CD14-positive monocyte (primary cell): ENCODE measurements at regions not wholly inside any gene's neighbourhood (a gene's known extent, or its start where the extent isn't known, plus 50 kb on each side); places are given as distances from the start of the nearest gene placed in this dataset.

Experiments
- DNase-seq, 3 donors: peaks; one replicate each; pipeline ENCODE4 v3.0.0-alpha.2; 2011 to 2022
- H2AFZ ChIP-seq: 2 replicates; pipeline ENCODE4 v1.6.0; 2012; ENCODE audit warnings: mild to moderate bottlenecking, low read depth, low read length, inconsistent platforms; ENCODE audit not compliant: insufficient read depth, poor library complexity, severe bottlenecking
- H3K27ac ChIP-seq, 2 donors: 1 replicate in 1 of 2; 2 replicates in 1 of 2; pipeline ENCODE4 v1.5.1; 2012 to 2013; ENCODE audit warnings: low read length in 2 of 2, control low read depth in 1 of 2, inconsistent platforms in 1 of 2, low read depth in 1 of 2, mild to moderate bottlenecking in 1 of 2
- H3K27me3 ChIP-seq, 2 donors: one replicate each; pipeline versions ENCODE4 v1.6.0 to v1.6.1; 2011 to 2013; ENCODE audit warnings: low read length in 2 of 2; ENCODE audit not compliant: control insufficient read depth in 2 of 2, insufficient read depth in 2 of 2
- H3K36me3 ChIP-seq, 2 donors: replicated peaks in 1 of 2; 1 replicate in 1 of 2; 2 replicates in 1 of 2; pipeline versions ENCODE4 v1.5.1 to v1.6.1; 2012 to 2013; ENCODE audit warnings: low read length in 2 of 2, control low read depth in 1 of 2, inconsistent platforms in 1 of 2, mild to moderate bottlenecking in 1 of 2; ENCODE audit not compliant: insufficient read depth in 2 of 2, control insufficient read depth in 1 of 2
- H3K4me1 ChIP-seq, 2 donors: 1 replicate in 1 of 2; 2 replicates in 1 of 2; pipeline versions ENCODE4 v1.5.1 to v1.6.1; 2012 to 2013; ENCODE audit warnings: low read length in 2 of 2, control low read depth in 1 of 2, inconsistent platforms in 1 of 2, mild to moderate bottlenecking in 1 of 2, moderate library complexity in 1 of 2; ENCODE audit not compliant: insufficient read depth in 2 of 2, control insufficient read depth in 1 of 2
- H3K4me2 ChIP-seq: replicated peaks from 2 replicates; pipeline ENCODE3; 2012; ENCODE audit warnings: low read length, moderate library complexity, mild to moderate bottlenecking; ENCODE audit not compliant: poor library complexity, severe bottlenecking; ENCODE audit errors: extremely low read depth
- H3K4me3 ChIP-seq, 3 experiments: fragments of 200-600 bp in 1 of 3; sonication (generic) in 1 of 3; replicated peaks in 1 of 3; 1 replicate in 2 of 3; 2 replicates in 1 of 3; pipeline ENCODE4 v1.5.1; 2011 to 2013; ENCODE audit warnings: low read length in 3 of 3, mild to moderate bottlenecking in 3 of 3, control low read depth in 2 of 3, low read depth in 2 of 3, inconsistent platforms in 1 of 3, moderate library complexity in 1 of 3
- H3K79me2 ChIP-seq: 2 replicates; pipeline ENCODE4 v1.6.0; 2012; ENCODE audit warnings: mild to moderate bottlenecking, control low read depth, inconsistent platforms, low read length, moderate library complexity; ENCODE audit not compliant: insufficient read depth
- H3K9ac ChIP-seq: 2 replicates; pipeline ENCODE4 v1.6.0; 2017; ENCODE audit warnings: low read length, mild to moderate bottlenecking; ENCODE audit not compliant: insufficient read depth, poor library complexity, severe bottlenecking
- H3K9me3 ChIP-seq, 2 donors: replicated peaks in 1 of 2; 1 replicate in 1 of 2; 2 replicates in 1 of 2; pipeline versions ENCODE4 v1.5.1 to v1.6.1; 2012 to 2013; ENCODE audit warnings: low read length in 2 of 2, control low read depth in 1 of 2; ENCODE audit not compliant: control insufficient read depth in 1 of 2, insufficient read depth in 1 of 2
- H4K20me1 ChIP-seq: 2 replicates; pipeline ENCODE4 v1.6.0; 2012; ENCODE audit warnings: mild to moderate bottlenecking, low read length, control low read depth, moderate library complexity; ENCODE audit not compliant: insufficient read depth
- H3K27ac Mint-ChIP-seq, 7 donors: one replicate each; pipeline ENCODE4 v1.8.0; 2020; ENCODE audit warnings: mild to moderate bottlenecking in 7 of 7, mixed read lengths in 7 of 7, moderate library complexity in 6 of 7, inconsistent platforms in 2 of 7
- H3K27me3 Mint-ChIP-seq, 3 donors: one replicate each; pipeline ENCODE4 v1.8.0; 2021 to 2022; ENCODE audit warnings: low read depth in 3 of 3, mild to moderate bottlenecking in 3 of 3, mixed read lengths in 3 of 3, moderate library complexity in 3 of 3, inconsistent platforms in 1 of 3
- H3K36me3 Mint-ChIP-seq, 2 donors: one replicate each; pipeline ENCODE4 v1.8.0; 2020; ENCODE audit warnings: mixed read lengths in 2 of 2, inconsistent platforms in 1 of 2, mild to moderate bottlenecking in 1 of 2
- H3K4me1 Mint-ChIP-seq: one replicate; pipeline ENCODE4 v1.8.0; 2020; ENCODE audit warnings: mild to moderate bottlenecking, mixed read lengths
- H3K4me3 Mint-ChIP-seq, 2 donors: one replicate each; pipeline ENCODE4 v1.8.0; 2020; ENCODE audit warnings: mild to moderate bottlenecking in 2 of 2, mixed read lengths in 2 of 2, moderate library complexity in 1 of 2
- H3K9me3 Mint-ChIP-seq, 7 donors: one replicate each; pipeline ENCODE4 v1.8.0; 2020 to 2022; ENCODE audit warnings: mixed read lengths in 7 of 7, mild to moderate bottlenecking in 6 of 7, moderate library complexity in 6 of 7, inconsistent platforms in 2 of 7
- WGBS: methylation state at CpG from one replicate; pipeline ENCODE4 v1.1.5; 2013; ENCODE audit warnings: missing lambda C conversion rate; ENCODE audit not compliant: insufficient coverage; 5-methylcytosine and 5-hydroxymethylcytosine counted together
- intact Hi-C, 2 donors: fragments of 100-400 bp; cut with micrococcal nuclease; formaldehyde crosslinking; loops; one replicate each; pipeline versions ENCODE4 v1.15.0 to v1.15.1; 2023
- TF ChIP-seq, protein P1 (sequence below): fragments of 200-600 bp; IDR thresholded peaks from one replicate; pipeline ENCODE4 v1.8.0; 2022; ENCODE audit warnings: antibody characterized with exemption, mild to moderate bottlenecking

DNA sequence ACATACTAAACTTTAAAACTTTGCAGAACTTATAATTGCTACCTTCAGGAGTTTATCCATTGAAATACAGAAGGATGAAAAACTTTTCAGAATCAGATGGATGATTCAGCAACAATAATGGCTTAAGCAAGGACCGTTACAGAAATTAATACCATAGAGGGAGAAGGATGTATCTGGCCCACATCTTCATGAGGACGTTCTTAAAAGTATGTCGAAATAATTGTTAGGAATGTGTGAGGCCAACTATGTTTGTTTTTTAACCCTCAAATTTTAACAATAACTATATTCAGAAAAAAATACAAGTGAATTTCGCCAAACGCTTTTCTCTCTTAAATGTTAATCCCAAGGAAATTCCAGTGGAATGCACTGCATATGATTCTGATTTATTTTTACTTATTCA is 105.2 kb upstream of the EPHA3 start:
- no peaks in the 10 kb centered on the region for H3K79me2 ChIP-seq
- no peaks in the 10 kb centered on the region for H3K36me3 ChIP-seq
- Mint-ChIP-seq H3K9me3 (peaks cover 0 to 9% (median 2%) of the 10 kb centered on the region in 7 donors), H3K27me3 (peaks cover 0 to 2% (median 0%) of the 10 kb centered on the region in 3 donors), H3K27ac (no peak overlapping the region), H3K4me1 (no peaks in the 10 kb centered on the region), H3K36me3 (no peaks in the 10 kb centered on the region), H3K4me3 (no peak overlapping the region)
- H3K9me3 ChIP-seq = peaks cover 0 to 9% of the 10 kb centered on the region in 2 donors
- no peaks in the 10 kb centered on the region for H3K27me3 ChIP-seq
- H2AFZ ChIP-seq = no peak overlapping the region
- no peak overlapping the region for H3K27ac ChIP-seq
- H3K4me2 ChIP-seq = no peak overlapping the region
- DNase-seq = no peak
- H3K9ac ChIP-seq = no peak overlapping the region
- TF ChIP-seq, protein P1, sequence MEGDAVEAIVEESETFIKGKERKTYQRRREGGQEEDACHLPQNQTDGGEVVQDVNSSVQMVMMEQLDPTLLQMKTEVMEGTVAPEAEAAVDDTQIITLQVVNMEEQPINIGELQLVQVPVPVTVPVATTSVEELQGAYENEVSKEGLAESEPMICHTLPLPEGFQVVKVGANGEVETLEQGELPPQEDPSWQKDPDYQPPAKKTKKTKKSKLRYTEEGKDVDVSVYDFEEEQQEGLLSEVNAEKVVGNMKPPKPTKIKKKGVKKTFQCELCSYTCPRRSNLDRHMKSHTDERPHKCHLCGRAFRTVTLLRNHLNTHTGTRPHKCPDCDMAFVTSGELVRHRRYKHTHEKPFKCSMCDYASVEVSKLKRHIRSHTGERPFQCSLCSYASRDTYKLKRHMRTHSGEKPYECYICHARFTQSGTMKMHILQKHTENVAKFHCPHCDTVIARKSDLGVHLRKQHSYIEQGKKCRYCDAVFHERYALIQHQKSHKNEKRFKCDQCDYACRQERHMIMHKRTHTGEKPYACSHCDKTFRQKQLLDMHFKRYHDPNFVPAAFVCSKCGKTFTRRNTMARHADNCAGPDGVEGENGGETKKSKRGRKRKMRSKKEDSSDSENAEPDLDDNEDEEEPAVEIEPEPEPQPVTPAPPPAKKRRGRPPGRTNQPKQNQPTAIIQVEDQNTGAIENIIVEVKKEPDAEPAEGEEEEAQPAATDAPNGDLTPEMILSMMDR = no peak
- no peaks in the 10 kb centered on the region for H3K4me1 ChIP-seq
- no peaks in the 10 kb centered on the region for H4K20me1 ChIP-seq
- WGBS = no CpG with 5 or more reads among the region's 5 CpGs
- no peak overlapping the region for H3K4me3 ChIP-seq
- intact Hi-C loops = no loop called here

DNA sequence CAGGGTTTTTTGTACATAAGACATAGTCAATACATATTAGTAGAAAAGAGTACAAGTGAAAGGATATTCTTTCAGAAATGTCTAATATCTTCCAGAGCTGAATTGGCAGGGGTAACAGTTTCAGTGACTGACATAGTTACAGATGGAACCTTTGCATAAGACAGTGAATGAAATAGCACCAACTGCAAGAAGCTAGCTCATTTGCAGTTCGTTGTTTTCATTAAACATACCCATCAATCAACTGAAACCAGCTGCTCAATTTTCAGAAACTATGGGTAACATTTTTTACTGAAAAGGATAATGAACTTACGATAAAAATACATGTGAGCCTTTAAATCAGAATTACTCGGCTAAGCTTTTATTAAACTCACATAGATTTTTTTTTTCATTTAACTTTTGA is 93.9 kb upstream of the EPHA3 start:
- no peak for DNase-seq
- H2AFZ ChIP-seq = no peak overlapping the region
- H3K4me2 ChIP-seq = no peak overlapping the region
- no peaks in the 10 kb centered on the region for H4K20me1 ChIP-seq
- H3K4me1 ChIP-seq = no peaks in the 10 kb centered on the region
- TF ChIP-seq, protein P1 = no peak
- no peaks in the 10 kb centered on the region for H3K27me3 Mint-ChIP-seq
- no peaks in the 10 kb centered on the region for H3K4me1 Mint-ChIP-seq
- H3K36me3 Mint-ChIP-seq = no peaks in the 10 kb centered on the region
- no peak overlapping the region for H3K27ac Mint-ChIP-seq
- H3K79me2 ChIP-seq = no peaks in the 10 kb centered on the region
- H3K27me3 ChIP-seq = no peaks in the 10 kb centered on the region
- H3K36me3 ChIP-seq = no peaks in the 10 kb centered on the region
- H3K4me3 ChIP-seq = no peak overlapping the region
- WGBS = no CpG with 5 or more reads among the region's 3 CpGs
- peaks cover 0 to 6% (median 0%) of the 10 kb centered on the region in 7 donors for H3K9me3 Mint-ChIP-seq
- H3K4me3 Mint-ChIP-seq = no peak overlapping the region
- no peak overlapping the region for H3K27ac ChIP-seq
- H3K9me3 ChIP-seq = no peaks in the 10 kb centered on the region
- no peak overlapping the region for H3K9ac ChIP-seq
- intact Hi-C loops = no loop called here
